AG20443 (cell line): ENCODE measurements at regions not wholly inside any gene's neighbourhood (a gene's known extent, or its start where the extent isn't known, plus 50 kb on each side); places are given as distances from the start of the nearest gene placed in this dataset.
A peak's percentile ranks its signal among the peaks of the same experiment; 100 is the strongest.
"Not testable (repeated sequence)": the region's sequence is repeated elsewhere in the genome, so short reads cannot be mapped to it uniquely, and the experiment has no call there.

Experiments
- DNase-seq: peaks from one replicate; pipeline ENCODE4 v3.0.0; 2012; ENCODE audit warnings: low spot score, mixed read lengths

- no peak for DNase-seq
Observed at GRCh38 chrX:46226422-46226821, 318.8 kb downstream of the ZNF674 start.

GRCh38 chrX:46223499-46223898 is 321.7 kb downstream of the ZNF674 start:
- DNase-seq, result not testable (repeated sequence)

DNA sequence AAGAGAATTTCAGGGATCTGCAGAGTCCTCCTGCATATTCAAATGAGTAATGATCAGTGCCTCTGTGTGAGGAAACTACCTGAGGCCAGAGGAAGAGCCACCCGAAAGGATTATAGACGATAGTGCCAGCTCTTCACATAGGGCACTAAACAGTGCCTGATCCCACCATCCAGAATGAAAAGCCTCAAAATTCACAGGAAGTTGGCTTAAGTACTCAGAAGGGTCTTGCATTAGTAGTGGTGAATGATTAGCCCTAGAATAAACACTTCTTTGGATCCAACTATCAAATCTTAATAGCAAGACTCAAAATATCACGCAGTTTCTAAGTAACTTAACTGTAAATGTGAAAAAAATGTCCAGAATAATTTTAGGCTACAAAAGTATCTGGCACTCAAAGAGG is 324.4 kb downstream of the ZNF674 start:
- DNase-seq, result no peak

DNA sequence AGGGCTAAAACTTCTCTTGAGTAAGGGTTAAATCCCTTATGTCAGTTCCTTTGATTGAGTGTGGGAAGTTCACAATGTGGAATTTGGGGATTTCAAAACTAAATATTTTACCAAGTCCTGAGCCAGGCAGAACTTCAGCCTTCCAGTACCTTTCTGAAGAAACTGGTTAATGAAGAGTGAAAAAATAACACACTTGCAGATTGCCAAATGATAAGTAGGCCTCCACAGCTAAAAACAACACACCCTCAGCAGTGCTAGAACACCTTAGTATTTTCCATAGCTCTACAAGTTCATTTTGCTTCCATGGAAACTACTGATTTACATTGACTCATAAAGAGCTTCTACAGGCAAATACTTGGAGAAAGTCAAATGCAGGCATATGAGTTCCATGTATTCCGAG is 326.8 kb downstream of the ZNF674 start:
- DNase-seq, result no peak

DNA sequence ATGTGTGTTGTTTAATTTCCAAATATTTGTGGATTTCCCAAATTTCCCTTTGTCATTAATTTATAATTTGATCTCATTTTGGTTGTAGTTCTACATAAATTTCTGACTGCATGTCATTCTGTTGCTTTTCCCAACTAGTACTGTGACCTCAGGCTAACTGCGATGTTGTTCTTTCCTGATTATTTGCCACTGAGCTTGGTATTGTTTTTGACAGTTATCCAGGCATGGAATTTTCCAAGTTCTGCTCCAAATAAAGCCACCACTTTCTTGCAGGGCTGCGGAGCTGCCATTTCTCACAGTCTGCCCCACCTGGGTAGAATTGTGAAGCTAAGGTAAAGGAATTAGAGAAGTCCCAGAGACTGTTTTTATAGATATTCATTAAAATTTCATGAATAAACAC is 328.8 kb downstream of the ZNF674 start:
- DNase-seq, result no peak

DNA sequence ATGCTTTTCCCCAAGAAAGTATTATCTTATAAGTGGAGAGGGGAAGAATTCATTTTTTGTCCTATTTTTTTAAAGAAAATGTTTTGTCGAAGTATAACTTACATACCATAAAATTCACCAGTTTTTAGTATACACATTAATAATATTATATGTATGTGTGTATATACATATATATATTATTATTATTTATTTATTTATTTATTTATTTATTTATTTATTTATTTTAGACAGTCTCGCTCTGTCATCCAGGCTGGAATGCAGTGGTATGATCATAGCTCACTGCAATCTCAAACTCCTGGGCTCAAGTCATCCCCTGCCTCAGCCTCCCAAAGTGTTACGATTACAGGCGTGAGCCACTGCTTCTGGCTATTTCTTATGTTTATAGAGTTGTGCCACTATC is 334.1 kb downstream of the ZNF674 start:
- no peak for DNase-seq

- DNase-seq, result no peak
Observed at GRCh38 chrX:46209768-46210167, 335.5 kb downstream of the ZNF674 start.

DNA sequence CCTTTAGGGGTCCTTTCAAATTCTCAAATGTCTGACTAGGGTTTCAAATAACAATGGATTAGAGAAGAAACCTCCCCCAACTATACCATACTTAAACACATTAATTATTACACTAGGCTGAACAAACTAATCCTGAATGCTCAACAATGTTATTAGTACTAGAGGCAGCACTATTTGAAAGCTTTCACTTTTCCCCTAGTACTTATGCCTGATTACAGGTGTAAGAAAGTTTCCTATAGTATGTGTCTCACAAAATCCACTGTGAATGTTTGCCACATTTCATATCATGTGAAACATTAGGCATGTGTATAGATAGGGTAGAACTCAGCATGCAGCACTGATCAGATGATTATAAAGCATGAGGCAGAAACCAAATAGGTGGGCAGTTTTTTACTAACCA is 336.2 kb downstream of the ZNF674 start:
- DNase-seq, result no peak

- peak; percentile 41 for DNase-seq
Observed at GRCh38 chrX:46208225-46208854, 336.9 kb downstream of the ZNF674 start.

GRCh38 chrX:46204721-46205422 is 340.3 kb downstream of the ZNF674 start:
- no peak for DNase-seq

- no peak for DNase-seq
Observed at GRCh38 chrX:46202733-46203514, 342.3 kb downstream of the ZNF674 start.

GRCh38 chrX:46200413-46200812 is 344.8 kb downstream of the ZNF674 start:
- no peak for DNase-seq

DNA sequence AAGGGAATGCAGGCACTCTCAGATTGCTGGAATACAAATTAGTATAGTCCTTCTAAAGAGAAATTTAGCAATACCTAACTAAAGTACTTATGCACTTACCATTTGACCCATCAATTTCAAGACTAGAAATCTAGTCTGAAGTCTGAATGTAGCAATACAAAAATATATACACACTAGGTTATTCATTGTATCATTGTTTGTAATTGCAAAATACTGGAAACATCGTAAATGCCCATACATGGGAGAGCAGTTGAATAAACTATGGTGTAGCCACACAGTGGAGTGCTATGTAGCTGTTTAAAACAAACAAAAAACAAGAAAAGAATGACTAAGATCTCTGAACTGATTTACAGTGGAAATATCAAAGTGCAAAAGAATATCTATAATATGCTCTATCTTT is 346.4 kb downstream of the ZNF674 start:
- no peak for DNase-seq

GRCh38 chrX:46186811-46187106 is 358.5 kb downstream of the ZNF674 start:
- DNase-seq, result not testable (repeated sequence)

DNA sequence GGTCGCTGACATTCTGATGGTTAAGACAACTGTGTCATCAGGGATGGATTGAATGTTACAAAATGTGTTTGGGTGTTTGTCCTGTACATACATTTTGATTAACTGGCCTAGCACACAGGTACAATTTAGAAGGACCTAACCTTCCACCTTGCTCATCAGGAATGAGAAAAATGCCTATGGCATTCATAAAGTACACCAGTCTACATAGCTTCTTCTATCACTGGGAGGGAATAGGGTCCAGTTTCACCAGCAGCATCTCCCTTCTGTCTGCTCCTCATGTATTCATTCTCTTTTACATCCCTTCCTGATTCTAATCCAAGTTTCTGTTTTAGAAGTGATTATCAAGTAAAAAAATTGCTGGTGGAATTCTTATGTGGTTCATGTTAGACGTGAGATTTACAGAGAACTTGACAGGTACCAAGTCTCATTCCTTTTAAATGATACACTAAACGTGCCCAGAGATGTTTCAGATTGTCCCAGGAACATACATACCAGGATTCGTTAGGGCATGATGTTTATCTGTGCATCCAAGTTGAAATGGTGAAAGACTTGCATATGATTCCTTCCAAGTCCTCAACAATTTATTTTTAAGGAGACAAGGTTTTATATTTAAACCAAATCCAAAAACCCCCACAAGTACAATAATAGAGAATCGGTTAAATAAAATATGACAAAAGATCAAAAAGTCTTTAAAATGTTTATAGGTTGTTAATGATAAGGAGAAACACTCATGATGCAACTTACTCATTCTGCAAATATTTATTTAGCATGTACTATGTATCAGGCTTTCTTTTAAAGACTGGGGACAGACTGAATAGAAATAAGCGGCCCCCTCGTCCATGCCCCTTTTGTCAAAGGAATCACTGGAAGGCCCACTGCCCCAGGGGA is 359.1 kb downstream of the ZNF674 start:
- DNase-seq, result no peak

GRCh38 chrX:46184749-46185148 is 360.5 kb downstream of the ZNF674 start:
- DNase-seq, result no peak

DNA sequence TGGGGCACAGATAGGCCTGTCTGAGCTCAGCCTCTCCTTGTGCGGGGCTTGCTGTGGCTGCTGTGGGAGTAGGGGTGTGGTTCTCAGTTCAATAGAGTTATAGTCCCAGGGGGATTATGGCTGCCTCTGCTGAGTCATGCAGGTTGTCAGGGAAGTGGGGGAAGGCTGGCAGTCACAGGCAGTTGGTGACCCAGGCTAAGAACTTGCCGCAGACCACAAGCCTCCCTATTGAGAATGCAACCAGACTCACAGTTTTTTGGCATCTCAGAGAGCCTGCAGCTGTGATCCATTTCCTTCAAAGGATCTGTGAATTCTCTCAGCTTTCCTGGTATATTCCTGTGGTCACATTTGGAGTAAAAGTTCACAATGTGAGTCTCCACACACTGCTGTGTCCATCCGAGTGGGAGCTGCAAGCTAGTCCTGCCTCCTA is 364.9 kb downstream of the ZNF674 start:
- peak; percentile 66 for DNase-seq

- DNase-seq, result no peak
Observed at GRCh38 chrX:46179748-46180147, 365.5 kb downstream of the ZNF674 start.

DNA sequence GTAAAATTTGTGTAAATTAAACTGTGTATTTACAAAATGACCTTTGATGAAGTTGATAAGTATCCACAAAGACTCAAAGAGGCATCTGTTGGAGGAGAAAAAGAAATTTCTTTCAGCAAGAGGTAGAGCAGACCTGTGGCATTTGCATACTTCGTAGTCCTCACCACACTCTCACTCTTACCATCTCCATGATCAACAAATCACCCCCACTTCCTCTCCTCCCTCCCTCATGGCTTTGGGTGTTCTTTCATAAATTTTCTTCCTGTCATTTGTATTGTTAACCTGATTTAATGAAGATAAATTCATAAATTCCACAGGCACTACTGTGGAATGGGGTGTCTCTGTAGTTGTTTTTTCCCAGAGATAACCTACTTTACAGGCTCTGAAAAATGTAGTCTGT is 366.5 kb downstream of the ZNF674 start:
- DNase-seq, result no peak

DNA sequence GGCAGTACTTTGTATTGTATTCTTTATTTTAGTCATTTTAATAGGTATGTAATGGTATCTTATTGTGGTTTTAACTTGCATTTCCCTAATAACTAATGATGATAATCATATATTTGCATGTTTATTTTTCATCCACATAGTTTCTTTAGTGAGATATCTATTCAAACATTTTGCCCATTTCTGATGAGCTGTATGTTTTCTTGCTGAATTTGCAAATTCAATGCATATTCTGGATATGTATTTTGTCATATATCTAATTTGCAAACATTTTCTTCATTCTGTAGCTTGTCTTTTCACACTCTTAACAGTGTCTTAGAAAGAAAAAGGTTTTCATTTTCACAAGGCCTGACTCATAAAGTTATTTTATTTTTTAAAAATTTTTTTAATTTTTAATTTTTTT is 372.1 kb downstream of the ZNF674 start:
- DNase-seq, result no peak

GRCh38 chrX:46171457-46171856 is 373.8 kb downstream of the ZNF674 start:
- not testable (repeated sequence) for DNase-seq

DNA sequence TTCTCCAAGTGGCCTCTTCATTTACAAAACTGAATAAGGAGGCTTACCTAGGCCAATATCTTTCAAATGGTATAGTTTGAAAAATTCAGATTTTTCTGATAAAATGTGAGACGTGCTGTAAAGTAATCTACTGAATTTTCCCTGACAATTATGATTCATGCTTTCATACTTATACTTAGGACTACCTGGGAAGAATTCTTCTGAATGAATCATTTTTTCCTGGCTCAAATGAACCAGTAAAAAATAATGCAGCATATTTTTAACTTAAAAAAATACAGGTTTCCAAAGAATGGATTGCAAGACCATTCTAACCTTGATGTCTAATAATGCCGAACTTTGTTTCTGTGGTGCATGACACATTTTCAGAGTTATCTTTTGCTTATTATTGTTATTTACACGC is 375.4 kb downstream of the ZNF674 start:
- DNase-seq, result no peak
